Ovary (tissue), 7 donors: ENCODE measurements at regions not wholly inside any gene's neighbourhood (a gene's known extent, or its start where the extent isn't known, plus 50 kb on each side); places are given as distances from the start of the nearest gene placed in this dataset.
"Not testable (repeated sequence)": the region's sequence is repeated elsewhere in the genome, so short reads cannot be mapped to it uniquely, and the experiment has no call there.

ENCODE experiments used
- DNase-seq, 5 donors: peaks; one replicate each; pipeline ENCODE4 v3.0.0-alpha.2; 2019 to 2020
- H3K27ac ChIP-seq, 2 donors: fragments of 200-600 bp; one replicate each; pipeline versions ENCODE4 v1.5.1 to v1.8.0; 2019 to 2022
- H3K27me3 ChIP-seq: fragments of 200-600 bp; one replicate; pipeline ENCODE4 v1.8.0; 2022
- H3K36me3 ChIP-seq: fragments of 200-600 bp; sonication (generic); one replicate; pipeline ENCODE4 v1.5.1; 2019
- H3K4me1 ChIP-seq: one replicate; pipeline ENCODE4 v1.8.1; 2013; ENCODE audit warnings: mild to moderate bottlenecking, moderate library complexity; ENCODE audit not compliant: insufficient read depth
- H3K4me3 ChIP-seq: fragments of 200-600 bp; sonication (generic); one replicate; pipeline ENCODE4 v1.5.1; 2017
- H3K9me3 ChIP-seq, 2 donors: fragments of 200-600 bp in 1 of 2; sonication (generic) in 1 of 2; one replicate each; pipeline versions ENCODE4 v1.5.1 to v1.8.1; 2013 to 2019; ENCODE audit warnings: mild to moderate bottlenecking in 1 of 2, moderate library complexity in 1 of 2
- CTCF ChIP-seq, 3 donors: fragments of 450-650 bp in 2 of 3; fragments of 200-600 bp in 1 of 3; IDR thresholded peaks; one replicate each; pipeline versions ENCODE4 v1.5.1 to v1.8.0; 2016 to 2022; ENCODE audit warnings: antibody characterized with exemption in 3 of 3, mild to moderate bottlenecking in 1 of 3
- EP300 ChIP-seq: sonication (generic); formaldehyde crosslinking; IDR thresholded peaks from one replicate; pipeline ENCODE4 v1.6.1; 2017; ENCODE audit warnings: antibody characterized with exemption
- POLR2A ChIP-seq: fragments of 450-650 bp; IDR thresholded peaks from one replicate; pipeline ENCODE4 v1.6.1; 2017; ENCODE audit warnings: antibody characterized with exemption, mild to moderate bottlenecking, moderate library complexity
- WGBS, 3 donors: extraction: QIAGEN DNeasy Blood & Tissue Kit in 1 of 3; methylation state at CpG; one replicate each; pipeline versions ENCODE4 v1.1.5 to v1.1.7; 2013 to 2017; 5-methylcytosine and 5-hydroxymethylcytosine counted together
- intact Hi-C, 4 donors: fragments of 100-400 bp; cut with DNase I; formaldehyde crosslinking; loops; one replicate each; pipeline versions ENCODE4 v1.11.0 to v1.15.1; 2022 to 2023
- donor health status: DM: no; HTN: no; CAD: no; lungs with moderate emphysema.
- donor health status: DM: no; HTN: no; CAD: no.
- donor health status: Bipolar disorder and iron deficiency.
- donor health status: DM: no; HTN: no; CAD: no.
- donor health status: DM: yes; HTN: yes; CAD: no.

GRCh38 chr15:84395384-84395783 is 159.8 kb downstream of the GOLGA6L4 start:
- intact Hi-C loops = not testable (repeated sequence)

GRCh38 chr15:84395881-84396280 is 160.3 kb downstream of the GOLGA6L4 start:
- intact Hi-C loops, H3K9me3 ChIP-seq, H3K27me3 ChIP-seq, H3K36me3 ChIP-seq, H3K27ac ChIP-seq, H3K4me1 ChIP-seq, H3K4me3 ChIP-seq: not testable (repeated sequence)
- peak in 3 of 5 donors; percentile 2 to 29 (median 6) for DNase-seq
- 71 to 81% (median 76%) methylated on average over 6 of the region's 6 CpGs for WGBS, 3 donors

More at GRCh38 chr15:84395384-84395783, 159.8 kb downstream of the GOLGA6L4 start:
- H3K27me3 ChIP-seq, H3K9me3 ChIP-seq, H3K27ac ChIP-seq, H3K36me3 ChIP-seq, H3K4me3 ChIP-seq, H3K4me1 ChIP-seq: not testable (repeated sequence)
- peak in 3 of 5 donors; percentile 2 to 13 (median 2) for DNase-seq
- 84 to 91% (median 87%) methylated on average over 5 to 10 of the region's 11 CpGs for WGBS, 3 donors

GRCh38 chr15:84397066-84397465 is 161.5 kb downstream of the GOLGA6L4 start:
- peak in 3 of 5 donors; percentile 4 to 19 (median 9) for DNase-seq
- H3K4me1 ChIP-seq, intact Hi-C loops, H3K9me3 ChIP-seq, H3K36me3 ChIP-seq, H3K4me3 ChIP-seq, H3K27ac ChIP-seq, H3K27me3 ChIP-seq: not testable (repeated sequence)
- WGBS, 3 donors = 86 to 93% (median 89%) methylated on average over 14 to 15 of the region's 18 CpGs

- H3K27me3 ChIP-seq, intact Hi-C loops, H3K4me3 ChIP-seq, H3K9me3 ChIP-seq, H3K36me3 ChIP-seq, H3K4me1 ChIP-seq, H3K27ac ChIP-seq: not testable (repeated sequence)
- DNase-seq = peak in 2 of 5 donors; percentile 0 to 6
- WGBS, 3 donors = 87 to 94% (median 90%) methylated on average over 4 of the region's 4 CpGs
Observed at GRCh38 chr15:84398087-84398486, 162.5 kb downstream of the GOLGA6L4 start.

- Histone ChIP-seq H3K27ac (no peak overlapping the region), H3K4me3 (no peak overlapping the region), H3K9me3 (no peaks in the 10 kb centered on the region), H3K4me1 (no peaks in the 10 kb centered on the region), H3K27me3 (no peaks in the 10 kb centered on the region), H3K36me3 (no peaks in the 10 kb centered on the region)
- TF ChIP-seq CTCF (IDR thresholded peaks at IDR 0.05) = no peak
- 84 to 90% (median 88%) methylated on average over 38 to 42 of the region's 42 CpGs for WGBS, 3 donors
- DNase-seq = peak in 3 of 5 donors; percentile 8 to 34 (median 21)
- intact Hi-C loops = no loop called here
Observed at GRCh38 chr15:84398763-84399701, 163.5 kb downstream of the GOLGA6L4 start.

- no peaks in the 10 kb centered on the region for H3K27me3 ChIP-seq
- DNase-seq = peak in 3 of 5 donors; percentile 2 to 18 (median 7)
- H3K36me3 ChIP-seq = no peaks in the 10 kb centered on the region
- intact Hi-C loops = no loop called here
- no peak overlapping the region for H3K4me3 ChIP-seq
- H3K9me3 ChIP-seq = no peaks in the 10 kb centered on the region
- 71 to 83% (median 82%) methylated on average over 12 to 13 of the region's 13 CpGs for WGBS, 3 donors
- no peak overlapping the region for H3K27ac ChIP-seq
- H3K4me1 ChIP-seq = no peaks in the 10 kb centered on the region
- TF ChIP-seq EP300 (no peak), POLR2A (no peak), CTCF (IDR thresholded peaks at IDR 0.05) (no peak)
Observed at GRCh38 chr15:84400017-84400740, 164.6 kb downstream of the GOLGA6L4 start.
